ENCODE measurements at regions not wholly inside any gene's neighbourhood (a gene's known extent, or its start where the extent isn't known, plus 50 kb on each side); places are given as distances from the start of the nearest gene placed in this dataset.

GRCh38 chr4:171668403-171668802 lies 144.8 kb upstream of the GALNTL6 start:
- 4% methylated on average over 3 of the region's 3 CpGs for WGBS (ENCODE audit: insufficient coverage, low coverage, missing lambda C conversion rate)
- Histone ChIP-seq H3K27me3 (ENCODE audit: control insufficient read depth in 2 of 2, insufficient read depth in 2 of 2, low read length in 2 of 2) (no peaks in the 10 kb centered on the region), H3K9me3 (replicated peaks; ENCODE audit: control insufficient read depth, insufficient read depth, low read depth, low read length) (no peaks in the 10 kb centered on the region), H3K4me1 (replicated peaks in 1 of 2; ENCODE audit: control insufficient read depth in 2 of 2, insufficient read depth in 2 of 2, low read length in 2 of 2) (no peaks in the 10 kb centered on the region), H3K4me2 (ENCODE audit: insufficient read depth, low read length) (no peak overlapping the region), H3K27ac (ENCODE audit: extremely low read depth, low read depth, low read length) (no peak overlapping the region), H3K9me1 (ENCODE audit: control insufficient read depth, insufficient read depth, low read length) (no peaks in the 10 kb centered on the region), H3K79me2 (ENCODE audit: control insufficient read depth, insufficient read depth, low read length) (no peaks in the 10 kb centered on the region), H3K9ac (ENCODE audit: insufficient read depth in 1 of 2, low read depth in 2 of 2, low read length in 2 of 2) (no peak overlapping the region), H3K4me3 (no peak overlapping the region), H4K20me1 (replicated peaks; ENCODE audit: control insufficient read depth, insufficient read depth, low read length) (no peaks in the 10 kb centered on the region), H2AFZ (ENCODE audit: low read depth, low read length) (no peak overlapping the region), H3K36me3 (ENCODE audit: control insufficient read depth, insufficient read depth, low read length) (no peaks in the 10 kb centered on the region)
- in situ Hi-C loops (cut with MboI), result no loop called here
- TF ChIP-seq TCFL5 (CRISPR knock-in tag; conservative IDR thresholded peaks at IDR 0.05), result no peak
- TF ChIP-seq GTF2A2 (tag; IDR thresholded peaks at IDR 0.05), result no peak
- TF ChIP-seq, protein P1, sequence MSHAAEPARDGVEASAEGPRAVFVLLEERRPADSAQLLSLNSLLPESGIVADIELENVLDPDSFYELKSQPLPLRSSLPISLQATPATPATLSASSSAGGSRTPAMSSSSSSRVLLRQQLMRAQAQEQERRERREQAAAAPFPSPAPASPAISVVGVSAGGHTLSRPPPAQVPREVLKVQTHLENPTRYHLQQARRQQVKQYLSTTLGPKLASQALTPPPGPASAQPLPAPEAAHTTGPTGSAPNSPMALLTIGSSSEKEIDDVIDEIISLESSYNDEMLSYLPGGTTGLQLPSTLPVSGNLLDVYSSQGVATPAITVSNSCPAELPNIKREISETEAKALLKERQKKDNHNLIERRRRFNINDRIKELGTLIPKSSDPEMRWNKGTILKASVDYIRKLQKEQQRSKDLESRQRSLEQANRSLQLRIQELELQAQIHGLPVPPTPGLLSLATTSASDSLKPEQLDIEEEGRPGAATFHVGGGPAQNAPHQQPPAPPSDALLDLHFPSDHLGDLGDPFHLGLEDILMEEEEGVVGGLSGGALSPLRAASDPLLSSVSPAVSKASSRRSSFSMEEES (CRISPR knock-in tag; IDR thresholded peaks at IDR 0.05), result peak; percentile 73
- TF ChIP-seq RAD51 (IDR thresholded peaks at IDR 0.05; ENCODE audit: borderline replicate concordance, low read depth), result peak; percentile 37; the same call in 1 of the 2 replicates
- TF ChIP-seq PHF8 (IDR thresholded peaks at IDR 0.05; ENCODE audit: borderline replicate concordance, low read length), result no peak
- POLR2A ChIA-PET, result no interaction called here
- no TSS peak for BruUV-seq (replicated peaks)
- no peak for FAIRE-seq
- ATAC-seq, result no peak
- intact Hi-C loops (cut with micrococcal nuclease), result no loop called here
- CTCF ChIA-PET (ENCODE audit: low intra/inter-chr PET ratio), result no interaction called here
- DNase-seq (ENCODE audit: extremely low read depth in 1 of 4, low spot score in 3 of 4), result no peak

DNA sequence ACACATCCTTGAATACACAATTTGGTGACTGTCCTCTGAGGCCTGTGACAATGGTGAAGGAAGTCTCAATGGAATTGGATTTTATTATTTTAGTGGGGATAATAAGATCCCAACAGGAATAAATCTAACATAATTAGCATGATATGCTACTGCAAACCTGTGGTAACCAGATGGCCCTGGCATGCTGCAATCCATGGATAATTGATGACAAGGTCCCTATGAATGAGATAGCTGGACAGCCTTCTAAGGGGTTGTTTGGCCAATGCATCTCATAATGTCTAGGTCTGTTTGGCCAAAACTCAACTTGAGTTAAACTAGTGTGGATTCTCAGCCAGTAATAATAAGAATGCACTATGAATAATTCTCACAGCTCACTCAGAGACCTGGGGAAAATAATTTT lies 145.3 kb upstream of the GALNTL6 start:
- H3K4me3 ChIP-seq, result no peak overlapping the region
- POLR2A ChIA-PET, result no interaction called here
- H3K27ac ChIP-seq (ENCODE audit: extremely low read depth, low read depth, low read length), result no peak overlapping the region
- DNase-seq (ENCODE audit: extremely low read depth in 1 of 4, low spot score in 3 of 4) (no peak), FAIRE-seq (no peak), ATAC-seq (no peak)
- no peak overlapping the region for H2AFZ ChIP-seq (ENCODE audit: low read depth, low read length)
- no TSS peak for BruUV-seq (replicated peaks)
- H3K27me3 ChIP-seq (ENCODE audit: control insufficient read depth in 2 of 2, insufficient read depth in 2 of 2, low read length in 2 of 2), result no peaks in the 10 kb centered on the region
- no peak overlapping the region for H3K4me2 ChIP-seq (ENCODE audit: insufficient read depth, low read length)
- CTCF ChIA-PET (ENCODE audit: low intra/inter-chr PET ratio), result no interaction called here
- no peaks in the 10 kb centered on the region for H3K36me3 ChIP-seq (ENCODE audit: control insufficient read depth, insufficient read depth, low read length)
- H3K9me3 ChIP-seq (replicated peaks; ENCODE audit: control insufficient read depth, insufficient read depth, low read depth, low read length), result no peaks in the 10 kb centered on the region
- intact Hi-C loops (cut with micrococcal nuclease), result no loop called here
- no peak overlapping the region for H3K9ac ChIP-seq (ENCODE audit: insufficient read depth in 1 of 2, low read depth in 2 of 2, low read length in 2 of 2)
- no peaks in the 10 kb centered on the region for H3K4me1 ChIP-seq (replicated peaks in 1 of 2; ENCODE audit: control insufficient read depth in 2 of 2, insufficient read depth in 2 of 2, low read length in 2 of 2)
- no peaks in the 10 kb centered on the region for H3K9me1 ChIP-seq (ENCODE audit: control insufficient read depth, insufficient read depth, low read length)
- H4K20me1 ChIP-seq (replicated peaks; ENCODE audit: control insufficient read depth, insufficient read depth, low read length), result no peaks in the 10 kb centered on the region
- no peaks in the 10 kb centered on the region for H3K79me2 ChIP-seq (ENCODE audit: control insufficient read depth, insufficient read depth, low read length)
- in situ Hi-C loops (cut with MboI), result no loop called here
- TF ChIP-seq TFAM (CRISPR knock-in tag; conservative IDR thresholded peaks at IDR 0.05) (no peak), ZBTB2 (IDR thresholded peaks at IDR 0.05) (no peak), OTX1 (CRISPR knock-in tag; IDR thresholded peaks at IDR 0.05) (no peak), ZFX (CRISPR knock-in tag; IDR thresholded peaks at IDR 0.05) (no peak)
- TF ChIP-seq, protein P2, sequence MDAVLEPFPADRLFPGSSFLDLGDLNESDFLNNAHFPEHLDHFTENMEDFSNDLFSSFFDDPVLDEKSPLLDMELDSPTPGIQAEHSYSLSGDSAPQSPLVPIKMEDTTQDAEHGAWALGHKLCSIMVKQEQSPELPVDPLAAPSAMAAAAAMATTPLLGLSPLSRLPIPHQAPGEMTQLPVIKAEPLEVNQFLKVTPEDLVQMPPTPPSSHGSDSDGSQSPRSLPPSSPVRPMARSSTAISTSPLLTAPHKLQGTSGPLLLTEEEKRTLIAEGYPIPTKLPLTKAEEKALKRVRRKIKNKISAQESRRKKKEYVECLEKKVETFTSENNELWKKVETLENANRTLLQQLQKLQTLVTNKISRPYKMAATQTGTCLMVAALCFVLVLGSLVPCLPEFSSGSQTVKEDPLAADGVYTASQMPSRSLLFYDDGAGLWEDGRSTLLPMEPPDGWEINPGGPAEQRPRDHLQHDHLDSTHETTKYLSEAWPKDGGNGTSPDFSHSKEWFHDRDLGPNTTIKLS (IDR thresholded peaks at IDR 0.05; ENCODE audit: borderline replicate concordance, low read depth), result no peak
- TF ChIP-seq, protein P3, sequence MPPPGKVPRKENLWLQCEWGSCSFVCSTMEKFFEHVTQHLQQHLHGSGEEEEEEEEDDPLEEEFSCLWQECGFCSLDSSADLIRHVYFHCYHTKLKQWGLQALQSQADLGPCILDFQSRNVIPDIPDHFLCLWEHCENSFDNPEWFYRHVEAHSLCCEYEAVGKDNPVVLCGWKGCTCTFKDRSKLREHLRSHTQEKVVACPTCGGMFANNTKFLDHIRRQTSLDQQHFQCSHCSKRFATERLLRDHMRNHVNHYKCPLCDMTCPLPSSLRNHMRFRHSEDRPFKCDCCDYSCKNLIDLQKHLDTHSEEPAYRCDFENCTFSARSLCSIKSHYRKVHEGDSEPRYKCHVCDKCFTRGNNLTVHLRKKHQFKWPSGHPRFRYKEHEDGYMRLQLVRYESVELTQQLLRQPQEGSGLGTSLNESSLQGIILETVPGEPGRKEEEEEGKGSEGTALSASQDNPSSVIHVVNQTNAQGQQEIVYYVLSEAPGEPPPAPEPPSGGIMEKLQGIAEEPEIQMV (tag; conservative IDR thresholded peaks at IDR 0.05; ENCODE audit: low read depth), result no peak

All from K562 (cell line).